ENCODE measurements at regions not wholly inside any gene's neighbourhood (a gene's known extent, or its start where the extent isn't known, plus 50 kb on each side); places are given as distances from the start of the nearest gene placed in this dataset.

DNA sequence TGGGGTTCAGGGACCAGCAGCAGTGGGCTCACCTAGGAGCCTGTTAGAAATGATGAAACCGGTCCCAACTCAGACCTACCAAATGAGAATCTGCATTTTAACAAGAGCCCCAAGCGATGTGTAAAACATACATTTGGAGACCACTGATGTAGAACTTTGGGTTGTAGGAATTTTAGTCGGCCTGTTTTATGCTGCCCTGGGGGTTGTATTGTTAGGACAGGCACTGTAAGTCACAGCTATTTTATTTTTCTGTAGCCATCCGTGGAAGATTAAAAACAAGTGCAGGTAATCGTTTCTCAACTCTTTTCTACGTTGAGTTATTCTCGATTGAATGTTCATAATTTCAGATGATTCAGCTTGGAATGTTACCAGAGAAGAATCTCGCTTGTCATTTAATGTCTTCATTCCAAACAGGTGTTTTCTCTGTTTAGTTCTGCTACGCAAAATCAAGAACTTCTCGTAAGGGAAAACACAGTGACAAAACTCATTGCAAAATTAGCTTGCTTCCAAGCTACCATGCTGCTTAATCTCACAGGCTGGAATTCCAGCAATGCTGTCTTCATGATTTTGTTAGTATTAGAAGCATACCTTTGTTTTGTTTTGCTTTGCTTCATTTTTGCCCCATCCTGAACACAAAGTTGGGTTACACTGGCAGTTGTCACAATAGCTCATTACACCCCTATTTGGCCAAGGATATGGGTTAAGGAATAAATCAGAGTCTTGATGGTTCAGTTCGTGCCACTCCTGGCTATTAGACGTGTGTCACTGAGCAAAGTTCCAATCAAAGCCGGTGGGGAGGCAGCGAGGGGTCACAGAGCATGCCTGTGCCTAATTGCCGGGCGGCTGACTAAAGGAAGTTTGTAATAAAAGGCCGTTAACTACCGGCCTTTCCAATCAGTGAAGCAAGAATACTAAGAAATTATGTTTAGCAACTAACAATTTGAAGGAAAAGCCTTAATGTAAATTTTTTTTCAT is 676.9 kb downstream of the GATA3 start:
- no peak for ATAC-seq (ENCODE audit: poor library complexity)
- Histone ChIP-seq H3K4me3 (ENCODE audit: low read length) (no peak overlapping the region), H3K4me1 (ENCODE audit: insufficient read depth, low read length) (no peaks in the 10 kb centered on the region), H3K36me3 (ENCODE audit: insufficient read depth, low read length) (no peaks in the 10 kb centered on the region), H3K27ac (ENCODE audit: low read depth in 1 of 2, low read length in 2 of 2) (no peak overlapping the region), H3K27me3 (ENCODE audit: control insufficient read depth in 1 of 2, insufficient read depth in 2 of 2, low read length in 2 of 2) (peaks cover 0 to 7% of the 10 kb centered on the region in 2 experiments), H3K9me3 (ENCODE audit: control insufficient read depth in 1 of 2, insufficient read depth in 1 of 2, low read length in 2 of 2) (no peaks in the 10 kb centered on the region)
- Mint-ChIP-seq H3K4me1 (ENCODE audit: low read depth) (no peaks in the 10 kb centered on the region), H3K27ac (no peak overlapping the region), H3K9me3 (no peaks in the 10 kb centered on the region), H3K27me3 (peaks cover 10% of the 10 kb centered on the region), H3K36me3 (ENCODE audit: low read depth) (no peaks in the 10 kb centered on the region), H3K4me3 (no peak overlapping the region)
- no peak for DNase-seq
- intact Hi-C loops (cut with DNase I, micrococcal nuclease) = no loop called here
- TF ChIP-seq, protein P1, sequence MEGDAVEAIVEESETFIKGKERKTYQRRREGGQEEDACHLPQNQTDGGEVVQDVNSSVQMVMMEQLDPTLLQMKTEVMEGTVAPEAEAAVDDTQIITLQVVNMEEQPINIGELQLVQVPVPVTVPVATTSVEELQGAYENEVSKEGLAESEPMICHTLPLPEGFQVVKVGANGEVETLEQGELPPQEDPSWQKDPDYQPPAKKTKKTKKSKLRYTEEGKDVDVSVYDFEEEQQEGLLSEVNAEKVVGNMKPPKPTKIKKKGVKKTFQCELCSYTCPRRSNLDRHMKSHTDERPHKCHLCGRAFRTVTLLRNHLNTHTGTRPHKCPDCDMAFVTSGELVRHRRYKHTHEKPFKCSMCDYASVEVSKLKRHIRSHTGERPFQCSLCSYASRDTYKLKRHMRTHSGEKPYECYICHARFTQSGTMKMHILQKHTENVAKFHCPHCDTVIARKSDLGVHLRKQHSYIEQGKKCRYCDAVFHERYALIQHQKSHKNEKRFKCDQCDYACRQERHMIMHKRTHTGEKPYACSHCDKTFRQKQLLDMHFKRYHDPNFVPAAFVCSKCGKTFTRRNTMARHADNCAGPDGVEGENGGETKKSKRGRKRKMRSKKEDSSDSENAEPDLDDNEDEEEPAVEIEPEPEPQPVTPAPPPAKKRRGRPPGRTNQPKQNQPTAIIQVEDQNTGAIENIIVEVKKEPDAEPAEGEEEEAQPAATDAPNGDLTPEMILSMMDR (IDR thresholded peaks at IDR 0.05) = no peak
- ChIA-PET CTCF (no interaction called here), POLR2A (no interaction called here)

DNA sequence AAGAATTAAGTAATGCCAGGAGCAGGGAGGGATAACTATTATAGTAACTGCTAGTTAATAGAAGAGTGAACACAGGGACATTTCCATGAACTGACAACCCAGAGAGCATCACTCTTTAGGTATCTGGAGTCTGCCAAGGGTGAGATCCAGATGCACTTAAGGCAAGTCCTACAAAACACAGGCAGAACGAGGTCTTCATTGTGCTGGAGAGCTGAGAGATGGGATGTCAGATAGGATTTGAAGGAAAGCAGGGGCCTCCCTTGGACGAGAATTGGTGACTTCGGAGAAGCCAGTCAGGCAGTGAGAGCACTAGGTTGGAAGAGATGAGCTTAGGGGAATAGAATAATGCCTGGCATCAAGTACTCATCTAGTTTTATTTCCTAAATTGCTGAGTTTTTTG is 684.5 kb downstream of the GATA3 start:
- peaks cover 4% of the 10 kb centered on the region for H3K27me3 Mint-ChIP-seq
- no peaks in the 10 kb centered on the region for H3K36me3 Mint-ChIP-seq (ENCODE audit: low read depth)
- ChIA-PET CTCF (no interaction called here), POLR2A (no interaction called here)
- Histone ChIP-seq H3K4me1 (ENCODE audit: insufficient read depth, low read length) (no peaks in the 10 kb centered on the region), H3K36me3 (ENCODE audit: insufficient read depth, low read length) (no peaks in the 10 kb centered on the region), H3K27me3 (ENCODE audit: control insufficient read depth in 1 of 2, insufficient read depth in 2 of 2, low read length in 2 of 2) (no peaks in the 10 kb centered on the region), H3K9me3 (ENCODE audit: control insufficient read depth in 1 of 2, insufficient read depth in 1 of 2, low read length in 2 of 2) (no peaks in the 10 kb centered on the region), H3K27ac (ENCODE audit: low read depth in 1 of 2, low read length in 2 of 2) (no peak overlapping the region), H3K4me3 (ENCODE audit: low read length) (no peak overlapping the region)
- H3K9me3 Mint-ChIP-seq = no peaks in the 10 kb centered on the region
- no peak overlapping the region for H3K27ac Mint-ChIP-seq
- ATAC-seq (ENCODE audit: poor library complexity) (no peak), DNase-seq (no peak)
- intact Hi-C loops (cut with DNase I, micrococcal nuclease) = no loop called here
- H3K4me3 Mint-ChIP-seq = no peak overlapping the region
- TF ChIP-seq, protein P1 (IDR thresholded peaks at IDR 0.05) = no peak
- H3K4me1 Mint-ChIP-seq (ENCODE audit: low read depth) = no peaks in the 10 kb centered on the region

DNA sequence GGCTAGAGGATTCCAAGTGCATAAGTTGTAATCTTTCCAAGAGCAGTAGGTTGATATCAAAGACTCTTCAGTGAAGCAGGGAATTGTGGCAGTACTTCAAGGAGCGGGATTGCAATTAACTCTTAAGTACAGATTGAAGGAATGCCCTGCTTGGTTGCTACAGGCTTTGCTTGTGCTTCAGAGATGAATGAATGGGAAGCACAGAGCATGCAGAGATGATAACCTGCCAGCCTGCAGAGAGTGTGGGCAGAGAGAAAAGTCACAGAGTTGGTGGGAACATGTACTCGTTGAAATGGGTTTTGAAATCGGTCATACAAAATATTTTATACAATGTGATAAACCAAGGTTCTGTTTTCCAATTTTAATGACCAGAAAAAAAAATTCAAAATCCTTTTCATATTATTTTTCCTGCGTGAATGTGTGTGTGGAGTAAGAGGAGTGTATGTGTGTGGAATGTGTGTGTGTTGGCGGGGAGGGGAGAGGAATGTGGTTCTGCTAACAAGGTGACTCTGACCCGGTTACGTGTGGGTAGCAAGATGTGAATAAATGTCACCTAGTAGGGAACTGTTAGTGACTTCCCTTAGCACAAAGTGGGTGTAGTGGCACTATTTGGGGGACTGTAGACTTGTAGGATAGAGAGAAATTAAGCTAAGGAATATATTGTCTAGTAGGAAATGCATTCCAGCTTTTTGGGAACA is 697.8 kb downstream of the GATA3 start:
- no peak overlapping the region for H3K4me3 Mint-ChIP-seq
- ATAC-seq (ENCODE audit: poor library complexity) (no peak), DNase-seq (no peak)
- no peak overlapping the region for H3K27ac Mint-ChIP-seq
- no peaks in the 10 kb centered on the region for H3K4me1 Mint-ChIP-seq (ENCODE audit: low read depth)
- H3K4me3 ChIP-seq (ENCODE audit: low read length) = no peak overlapping the region
- H3K27me3 Mint-ChIP-seq = peaks cover 21% of the 10 kb centered on the region
- no peaks in the 10 kb centered on the region for H3K36me3 ChIP-seq (ENCODE audit: insufficient read depth, low read length)
- no peaks in the 10 kb centered on the region for H3K4me1 ChIP-seq (ENCODE audit: insufficient read depth, low read length)
- H3K36me3 Mint-ChIP-seq (ENCODE audit: low read depth) = no peaks in the 10 kb centered on the region
- intact Hi-C loops (cut with DNase I, micrococcal nuclease) = no loop called here
- H3K27me3 ChIP-seq (ENCODE audit: control insufficient read depth in 1 of 2, insufficient read depth in 2 of 2, low read length in 2 of 2) = no peaks in the 10 kb centered on the region
- ChIA-PET POLR2A (no interaction called here), CTCF (no interaction called here)
- no peak overlapping the region for H3K27ac ChIP-seq (ENCODE audit: low read depth in 1 of 2, low read length in 2 of 2)
- H3K9me3 Mint-ChIP-seq = no peaks in the 10 kb centered on the region
- TF ChIP-seq, protein P1 (IDR thresholded peaks at IDR 0.05) = no peak
- no peaks in the 10 kb centered on the region for H3K9me3 ChIP-seq (ENCODE audit: control insufficient read depth in 1 of 2, insufficient read depth in 1 of 2, low read length in 2 of 2)

Measured in CD4-positive, alpha-beta T cell (primary cell).